Amniotic epithelial cell (primary cell): ENCODE measurements at regions not wholly inside any gene's neighbourhood (a gene's known extent, or its start where the extent isn't known, plus 50 kb on each side); places are given as distances from the start of the nearest gene placed in this dataset.
"Not testable (repeated sequence)": the region's sequence is repeated elsewhere in the genome, so short reads cannot be mapped to it uniquely, and the experiment has no call there.

ENCODE experiments used
- DNase-seq: peaks from one replicate; pipeline ENCODE4 v3.0.0-alpha.2; 2010; ENCODE audit warnings: low read depth

- DNase-seq: not testable (repeated sequence)
Measured at GRCh38 chr16:33994207-33994606, 534.8 kb downstream of the TP53TG3F start.

GRCh38 chr16:33995821-33996372 lies 536.5 kb downstream of the TP53TG3F start:
- not testable (repeated sequence) for DNase-seq

- DNase-seq: not testable (repeated sequence)
Measured at GRCh38 chr16:34001184-34001583, 541.8 kb downstream of the TP53TG3F start.

- DNase-seq: not testable (repeated sequence)
Measured at GRCh38 chr16:34001961-34002360, 542.5 kb downstream of the TP53TG3F start.

- not testable (repeated sequence) for DNase-seq
Measured at GRCh38 chr16:34014841-34015820, 555.7 kb downstream of the TP53TG3F start.

GRCh38 chr16:34018277-34018676 lies 558.9 kb downstream of the TP53TG3F start:
- not testable (repeated sequence) for DNase-seq

- no peak for DNase-seq
Measured at GRCh38 chr16:34050787-34051320, 591.4 kb downstream of the TP53TG3F start.

- no peak for DNase-seq
Measured at GRCh38 chr16:34054137-34054536, 594.7 kb downstream of the TP53TG3F start.

GRCh38 chr16:34054969-34055368 lies 595.6 kb downstream of the TP53TG3F start:
- no peak for DNase-seq

- not testable (repeated sequence) for DNase-seq
Measured at GRCh38 chr16:34062620-34063253, 603.3 kb downstream of the TP53TG3F start.

GRCh38 chr16:34063498-34064157 lies 604.2 kb downstream of the TP53TG3F start:
- not testable (repeated sequence) for DNase-seq

GRCh38 chr16:34064602-34065001 lies 605.2 kb downstream of the TP53TG3F start:
- DNase-seq: not testable (repeated sequence)

- not testable (repeated sequence) for DNase-seq
Measured at GRCh38 chr16:34069731-34070130, 610.3 kb downstream of the TP53TG3F start.

GRCh38 chr16:34078691-34079090 lies 619.3 kb downstream of the TP53TG3F start:
- DNase-seq: peak; percentile 13

- DNase-seq: not testable (repeated sequence)
Measured at GRCh38 chr16:34085038-34085437, 625.6 kb downstream of the TP53TG3F start.

GRCh38 chr16:34095006-34095405 lies 635.6 kb downstream of the TP53TG3F start:
- DNase-seq: not testable (repeated sequence)

GRCh38 chr16:34096911-34097310 lies 637.5 kb downstream of the TP53TG3F start:
- DNase-seq: not testable (repeated sequence)

GRCh38 chr16:34097326-34097725 lies 637.9 kb downstream of the TP53TG3F start:
- DNase-seq: not testable (repeated sequence)

GRCh38 chr16:34098033-34098432 lies 638.6 kb downstream of the TP53TG3F start:
- not testable (repeated sequence) for DNase-seq

- DNase-seq: not testable (repeated sequence)
Measured at GRCh38 chr16:34099028-34099427, 639.6 kb downstream of the TP53TG3F start.
